ENCODE measurements at regions not wholly inside any gene's neighbourhood (a gene's known extent, or its start where the extent isn't known, plus 50 kb on each side); places are given as distances from the start of the nearest gene placed in this dataset.

GRCh38 chr6:167578371-167578901, 248.3 kb upstream of the AFDN start:
- no peak for ATAC-seq (ENCODE audit: low read depth)
- Mint-ChIP-seq H3K9me3 (peaks cover 10% of the 10 kb centered on the region), H3K36me3 (ENCODE audit: low read depth) (no peaks in the 10 kb centered on the region), H3K27ac (no peak overlapping the region), H3K4me1 (no peaks in the 10 kb centered on the region), H3K4me3 (no peak overlapping the region), H3K27me3 (peaks cover 9% of the 10 kb centered on the region)
- CTCF ChIA-PET = no interaction called here
- no peak for DNase-seq
- intact Hi-C loops (cut with micrococcal nuclease) = no loop called here
- no peak for TF ChIP-seq CTCF (IDR thresholded peaks at IDR 0.05)
- POLR2A ChIA-PET = no interaction called here

GRCh38 chr6:167579806-167580618, 246.7 kb upstream of the AFDN start:
- no peak for TF ChIP-seq CTCF (IDR thresholded peaks at IDR 0.05)
- intact Hi-C loops (cut with micrococcal nuclease) = no loop called here
- Mint-ChIP-seq H3K27ac (no peak overlapping the region), H3K4me3 (no peak overlapping the region), H3K4me1 (no peaks in the 10 kb centered on the region), H3K27me3 (peaks cover 11% of the 10 kb centered on the region), H3K36me3 (ENCODE audit: low read depth) (no peaks in the 10 kb centered on the region), H3K9me3 (peaks cover 17% of the 10 kb centered on the region)
- CTCF ChIA-PET = no interaction called here
- POLR2A ChIA-PET = no interaction called here
- DNase-seq (no peak), ATAC-seq (ENCODE audit: low read depth) (no peak)

GRCh38 chr6:167580619-167580911, 246.1 kb upstream of the AFDN start:
- intact Hi-C loops (cut with micrococcal nuclease) = no loop called here

GRCh38 chr6:167581637-167582036, 245.1 kb upstream of the AFDN start:
- ATAC-seq (ENCODE audit: low read depth) (no peak), DNase-seq (no peak)
- Mint-ChIP-seq H3K9me3 (peaks cover 17% of the 10 kb centered on the region), H3K27me3 (peaks cover 11% of the 10 kb centered on the region), H3K4me1 (no peaks in the 10 kb centered on the region), H3K36me3 (ENCODE audit: low read depth) (no peaks in the 10 kb centered on the region), H3K27ac (no peak overlapping the region), H3K4me3 (no peak overlapping the region)
- POLR2A ChIA-PET = no interaction called here
- TF ChIP-seq CTCF (IDR thresholded peaks at IDR 0.05) = no peak
- CTCF ChIA-PET = no interaction called here
- intact Hi-C loops (cut with micrococcal nuclease) = no loop called here

More at GRCh38 chr6:167580619-167580911, 246.1 kb upstream of the AFDN start:
- DNase-seq = no peak
- no peak overlapping the region for H3K27ac Mint-ChIP-seq
- TF ChIP-seq CTCF (IDR thresholded peaks at IDR 0.05) = no peak
- peaks cover 17% of the 10 kb centered on the region for H3K9me3 Mint-ChIP-seq
- ChIA-PET POLR2A (no interaction called here), CTCF (no interaction called here)
- ATAC-seq (ENCODE audit: low read depth) = no peak
- no peaks in the 10 kb centered on the region for H3K4me1 Mint-ChIP-seq
- no peaks in the 10 kb centered on the region for H3K36me3 Mint-ChIP-seq (ENCODE audit: low read depth)
- no peak overlapping the region for H3K4me3 Mint-ChIP-seq
- peaks cover 11% of the 10 kb centered on the region for H3K27me3 Mint-ChIP-seq

- ATAC-seq (ENCODE audit: low read depth) = no peak
- intact Hi-C loops (cut with micrococcal nuclease) = no loop called here
- no peak for TF ChIP-seq CTCF (IDR thresholded peaks at IDR 0.05)
- CTCF ChIA-PET = no interaction called here
- H3K36me3 Mint-ChIP-seq (ENCODE audit: low read depth) = no peaks in the 10 kb centered on the region
- no peak for DNase-seq
- no peak overlapping the region for H3K27ac Mint-ChIP-seq
- H3K4me3 Mint-ChIP-seq = no peak overlapping the region
- peaks cover 5% of the 10 kb centered on the region for H3K27me3 Mint-ChIP-seq
- no peaks in the 10 kb centered on the region for H3K4me1 Mint-ChIP-seq
- peaks cover 21% of the 10 kb centered on the region for H3K9me3 Mint-ChIP-seq
- POLR2A ChIA-PET = no interaction called here
Measured at GRCh38 chr6:167583412-167583811, 243.3 kb upstream of the AFDN start.

Data from activated B cell treated with CpG ODN at 0.5 μM for 24 hours (primary cell).